Stimulated activated effector memory CD8-positive, alpha-beta T cell treated with anti-CD3 and anti-CD28 coated beads, Interleukin-12 subunit alpha, Interleukin-12 subunit beta, amount 100 ng/mL, for 72 hours (primary cell): ENCODE measurements at regions not wholly inside any gene's neighbourhood (a gene's known extent, or its start where the extent isn't known, plus 50 kb on each side); places are given as distances from the start of the nearest gene placed in this dataset.
"Not testable (repeated sequence)": the region's sequence is repeated elsewhere in the genome, so short reads cannot be mapped to it uniquely, and the experiment has no call there.

Experiments
- ATAC-seq: fragments of 150-1000 bp; cut with Tn5 transposase; 2 replicates; pipeline ENCODE4 v1.10.0; 2021
- DNase-seq, 2 donors: peaks; one replicate each; pipeline ENCODE4 v3.0.0; 2021 to 2022; ENCODE audit warnings: low spot score in 2 of 2
- H3K27ac Mint-ChIP-seq: one replicate; pipeline ENCODE4 v1.8.0; 2022; ENCODE audit warnings: mild to moderate bottlenecking, mixed read lengths
- H3K36me3 Mint-ChIP-seq: one replicate; pipeline ENCODE4 v1.8.0; 2022; ENCODE audit warnings: mild to moderate bottlenecking, mixed read lengths
- H3K4me1 Mint-ChIP-seq: one replicate; pipeline ENCODE4 v1.8.0; 2022; ENCODE audit warnings: mixed read lengths
- H3K4me3 Mint-ChIP-seq: one replicate; pipeline ENCODE4 v1.8.0; 2022; ENCODE audit warnings: mild to moderate bottlenecking, mixed read lengths
- H3K9me3 Mint-ChIP-seq: one replicate; pipeline ENCODE4 v1.8.0; 2022; ENCODE audit warnings: mixed read lengths

- H3K4me1 Mint-ChIP-seq = no peaks in the 10 kb centered on the region
- no peak overlapping the region for H3K4me3 Mint-ChIP-seq
- H3K36me3 Mint-ChIP-seq = no peaks in the 10 kb centered on the region
- no peak overlapping the region for H3K27ac Mint-ChIP-seq
- ATAC-seq (no peak), DNase-seq (no peak)
- H3K9me3 Mint-ChIP-seq = peaks cover 7% of the 10 kb centered on the region
These were observed 361.9 kb upstream of the TECRL start for GRCh38 chr4:64771149-64771548.

- Mint-ChIP-seq H3K9me3 (peaks cover 14% of the 10 kb centered on the region), H3K4me1 (no peaks in the 10 kb centered on the region), H3K36me3 (no peaks in the 10 kb centered on the region), H3K4me3 (no peak overlapping the region), H3K27ac (no peak overlapping the region)
- no peak for ATAC-seq
- DNase-seq = no peak
These were observed 358.3 kb upstream of the TECRL start for GRCh38 chr4:64767547-64767946.

- no peak for DNase-seq
- Mint-ChIP-seq H3K4me1 (no peaks in the 10 kb centered on the region), H3K4me3 (no peak overlapping the region), H3K36me3 (no peaks in the 10 kb centered on the region), H3K9me3 (peaks cover 18% of the 10 kb centered on the region), H3K27ac (no peak overlapping the region)
- ATAC-seq = no peak
These were observed 357.3 kb upstream of the TECRL start for GRCh38 chr4:64766565-64766964.

- ATAC-seq (no peak), DNase-seq (no peak)
- Mint-ChIP-seq H3K4me1 (no peaks in the 10 kb centered on the region), H3K9me3 (peaks cover 27% of the 10 kb centered on the region), H3K4me3 (no peak overlapping the region), H3K36me3 (no peaks in the 10 kb centered on the region), H3K27ac (no peak overlapping the region)
These were observed 346.8 kb upstream of the TECRL start for GRCh38 chr4:64756016-64756415.

GRCh38 chr4:64747919-64748715 is 338.9 kb upstream of the TECRL start:
- Mint-ChIP-seq H3K36me3 (no peaks in the 10 kb centered on the region), H3K27ac (no peak overlapping the region), H3K9me3 (peaks cover 17% of the 10 kb centered on the region), H3K4me3 (no peak overlapping the region), H3K4me1 (no peaks in the 10 kb centered on the region)
- ATAC-seq (no peak), DNase-seq (no peak)

- Mint-ChIP-seq H3K9me3 (peaks cover 7% of the 10 kb centered on the region), H3K27ac (no peak overlapping the region), H3K36me3 (no peaks in the 10 kb centered on the region), H3K4me1 (no peaks in the 10 kb centered on the region), H3K4me3 (no peak overlapping the region)
- DNase-seq = no peak
- no peak for ATAC-seq
These were observed 329.0 kb upstream of the TECRL start for GRCh38 chr4:64738240-64738639.

- DNase-seq = not testable (repeated sequence)
These were observed 328.5 kb upstream of the TECRL start for GRCh38 chr4:64737854-64738138.

GRCh38 chr4:64737026-64737853 is 328.0 kb upstream of the TECRL start:
- DNase-seq (no peak), ATAC-seq (no peak)
- Mint-ChIP-seq H3K36me3 (no peaks in the 10 kb centered on the region), H3K27ac (no peak overlapping the region), H3K4me3 (no peak overlapping the region), H3K4me1 (no peaks in the 10 kb centered on the region), H3K9me3 (peaks cover 4% of the 10 kb centered on the region)

More at GRCh38 chr4:64737854-64738138, 328.5 kb upstream of the TECRL start:
- H3K9me3 Mint-ChIP-seq, H3K4me3 Mint-ChIP-seq, H3K27ac Mint-ChIP-seq, H3K36me3 Mint-ChIP-seq, H3K4me1 Mint-ChIP-seq, ATAC-seq: not testable (repeated sequence)

- Mint-ChIP-seq H3K36me3 (no peaks in the 10 kb centered on the region), H3K4me3 (no peak overlapping the region), H3K27ac (no peak overlapping the region), H3K9me3 (peaks cover 17% of the 10 kb centered on the region), H3K4me1 (no peaks in the 10 kb centered on the region)
- ATAC-seq (no peak), DNase-seq (no peak)
These were observed 320.3 kb upstream of the TECRL start for GRCh38 chr4:64729561-64729960.

GRCh38 chr4:64727960-64728359 is 318.7 kb upstream of the TECRL start:
- no peak for ATAC-seq
- Mint-ChIP-seq H3K36me3 (no peaks in the 10 kb centered on the region), H3K27ac (no peak overlapping the region), H3K9me3 (peaks cover 20% of the 10 kb centered on the region), H3K4me1 (no peaks in the 10 kb centered on the region), H3K4me3 (no peak overlapping the region)
- DNase-seq = no peak

GRCh38 chr4:64727391-64727790 is 318.1 kb upstream of the TECRL start:
- H3K9me3 Mint-ChIP-seq = peaks cover 20% of the 10 kb centered on the region

GRCh38 chr4:64724689-64725088 is 315.4 kb upstream of the TECRL start:
- peaks cover 24% of the 10 kb centered on the region for H3K9me3 Mint-ChIP-seq
- H3K36me3 Mint-ChIP-seq = no peaks in the 10 kb centered on the region
- DNase-seq (no peak), ATAC-seq (no peak)
- no peak overlapping the region for H3K4me3 Mint-ChIP-seq
- no peak overlapping the region for H3K27ac Mint-ChIP-seq
- H3K4me1 Mint-ChIP-seq = no peaks in the 10 kb centered on the region

More at GRCh38 chr4:64727391-64727790, 318.1 kb upstream of the TECRL start:
- H3K27ac Mint-ChIP-seq, H3K36me3 Mint-ChIP-seq, H3K4me1 Mint-ChIP-seq, DNase-seq, H3K4me3 Mint-ChIP-seq, ATAC-seq: not testable (repeated sequence)

GRCh38 chr4:64721106-64721505 is 311.9 kb upstream of the TECRL start:
- Mint-ChIP-seq H3K4me3 (no peak overlapping the region), H3K9me3 (peaks cover 20% of the 10 kb centered on the region), H3K27ac (no peak overlapping the region), H3K36me3 (no peaks in the 10 kb centered on the region), H3K4me1 (no peaks in the 10 kb centered on the region)
- DNase-seq (no peak), ATAC-seq (no peak)

GRCh38 chr4:64718091-64718490 is 308.8 kb upstream of the TECRL start:
- ATAC-seq = no peak
- DNase-seq = no peak
- H3K36me3 Mint-ChIP-seq = no peaks in the 10 kb centered on the region
- peaks cover 9% of the 10 kb centered on the region for H3K9me3 Mint-ChIP-seq
- no peak overlapping the region for H3K4me3 Mint-ChIP-seq
- H3K27ac Mint-ChIP-seq = no peak overlapping the region
- no peaks in the 10 kb centered on the region for H3K4me1 Mint-ChIP-seq

GRCh38 chr4:64715741-64716140 is 306.5 kb upstream of the TECRL start:
- DNase-seq = no peak
- no peaks in the 10 kb centered on the region for H3K4me1 Mint-ChIP-seq

GRCh38 chr4:64713256-64713840 is 304.1 kb upstream of the TECRL start:
- no peak for ATAC-seq

More at GRCh38 chr4:64715741-64716140, 306.5 kb upstream of the TECRL start:
- Mint-ChIP-seq H3K4me3 (no peak overlapping the region), H3K27ac (no peak overlapping the region), H3K36me3 (no peaks in the 10 kb centered on the region), H3K9me3 (peaks cover 5% of the 10 kb centered on the region)
- ATAC-seq = no peak

More at GRCh38 chr4:64713256-64713840, 304.1 kb upstream of the TECRL start:
- DNase-seq = no peak
- Mint-ChIP-seq H3K4me3 (no peak overlapping the region), H3K4me1 (no peaks in the 10 kb centered on the region), H3K36me3 (no peaks in the 10 kb centered on the region), H3K9me3 (peaks cover 5% of the 10 kb centered on the region), H3K27ac (no peak overlapping the region)
